T-helper 1 cell treated with Interleukin-12 subunit alpha and Interleukin-12 subunit beta and Interleukin-4 antibody, amounts not matched to agents 30 μg/mL and 1 μg/mL, for 36 hours (primary cell): ENCODE measurements at regions not wholly inside any gene's neighbourhood (a gene's known extent, or its start where the extent isn't known, plus 50 kb on each side); places are given as distances from the start of the nearest gene placed in this dataset.

Experiments
- H3K27ac Mint-ChIP-seq: one replicate; pipeline ENCODE4 v1.8.0; 2021; ENCODE audit warnings: mild to moderate bottlenecking, mixed read lengths
- H3K27me3 Mint-ChIP-seq: one replicate; pipeline ENCODE4 v1.8.0; 2021; ENCODE audit warnings: low read depth, mixed read lengths
- H3K36me3 Mint-ChIP-seq: one replicate; pipeline ENCODE4 v1.8.0; 2021; ENCODE audit warnings: low read depth, mixed read lengths
- H3K4me1 Mint-ChIP-seq: one replicate; pipeline ENCODE4 v1.8.0; 2021; ENCODE audit warnings: low read depth, mixed read lengths
- H3K4me3 Mint-ChIP-seq: one replicate; pipeline ENCODE4 v1.8.0; 2021; ENCODE audit warnings: mild to moderate bottlenecking, moderate library complexity, mixed read lengths
- H3K9me3 Mint-ChIP-seq: one replicate; pipeline ENCODE4 v1.8.0; 2021; ENCODE audit warnings: mixed read lengths

- H3K27ac Mint-ChIP-seq: no peak overlapping the region
- no peaks in the 10 kb centered on the region for H3K4me1 Mint-ChIP-seq
- no peaks in the 10 kb centered on the region for H3K9me3 Mint-ChIP-seq
- no peaks in the 10 kb centered on the region for H3K36me3 Mint-ChIP-seq
- H3K27me3 Mint-ChIP-seq: no peaks in the 10 kb centered on the region
- H3K4me3 Mint-ChIP-seq: no peak overlapping the region
These were observed 508.1 kb downstream of the TBC1D22A start for GRCh38 chr22:47270463-47271135.

GRCh38 chr22:47269516-47270088 is 507.2 kb downstream of the TBC1D22A start:
- Mint-ChIP-seq H3K9me3 (no peaks in the 10 kb centered on the region), H3K4me3 (no peak overlapping the region), H3K36me3 (no peaks in the 10 kb centered on the region), H3K4me1 (no peaks in the 10 kb centered on the region), H3K27me3 (no peaks in the 10 kb centered on the region), H3K27ac (no peak overlapping the region)

- Mint-ChIP-seq H3K4me3 (no peak overlapping the region), H3K9me3 (no peaks in the 10 kb centered on the region), H3K27ac (no peak overlapping the region), H3K4me1 (no peaks in the 10 kb centered on the region), H3K27me3 (no peaks in the 10 kb centered on the region), H3K36me3 (no peaks in the 10 kb centered on the region)
These were observed 505.2 kb downstream of the TBC1D22A start for GRCh38 chr22:47267513-47268282.

GRCh38 chr22:47266329-47266728 is 503.9 kb downstream of the TBC1D22A start:
- no peak overlapping the region for H3K27ac Mint-ChIP-seq
- H3K36me3 Mint-ChIP-seq: no peaks in the 10 kb centered on the region
- no peaks in the 10 kb centered on the region for H3K27me3 Mint-ChIP-seq
- H3K4me1 Mint-ChIP-seq: no peaks in the 10 kb centered on the region
- H3K9me3 Mint-ChIP-seq: no peaks in the 10 kb centered on the region
- H3K4me3 Mint-ChIP-seq: no peak overlapping the region

GRCh38 chr22:47260551-47260950 is 498.1 kb downstream of the TBC1D22A start:
- no peaks in the 10 kb centered on the region for H3K36me3 Mint-ChIP-seq
- peaks cover 3% of the 10 kb centered on the region for H3K27me3 Mint-ChIP-seq
- no peak overlapping the region for H3K27ac Mint-ChIP-seq
- H3K4me3 Mint-ChIP-seq: no peak overlapping the region
- H3K9me3 Mint-ChIP-seq: no peaks in the 10 kb centered on the region
- no peaks in the 10 kb centered on the region for H3K4me1 Mint-ChIP-seq

GRCh38 chr22:47259990-47260389 is 497.5 kb downstream of the TBC1D22A start:
- no peaks in the 10 kb centered on the region for H3K36me3 Mint-ChIP-seq
- H3K4me1 Mint-ChIP-seq: no peaks in the 10 kb centered on the region
- H3K4me3 Mint-ChIP-seq: no peak overlapping the region
- no peak overlapping the region for H3K27ac Mint-ChIP-seq
- H3K9me3 Mint-ChIP-seq: no peaks in the 10 kb centered on the region
- H3K27me3 Mint-ChIP-seq: peaks cover 3% of the 10 kb centered on the region

GRCh38 chr22:47259049-47259448 is 496.6 kb downstream of the TBC1D22A start:
- H3K27me3 Mint-ChIP-seq: peaks cover 3% of the 10 kb centered on the region
- H3K27ac Mint-ChIP-seq: no peak overlapping the region
- H3K9me3 Mint-ChIP-seq: no peaks in the 10 kb centered on the region
- no peaks in the 10 kb centered on the region for H3K4me1 Mint-ChIP-seq
- no peaks in the 10 kb centered on the region for H3K36me3 Mint-ChIP-seq
- H3K4me3 Mint-ChIP-seq: no peak overlapping the region

- no peak overlapping the region for H3K27ac Mint-ChIP-seq
- no peak overlapping the region for H3K4me3 Mint-ChIP-seq
- peaks cover 3% of the 10 kb centered on the region for H3K27me3 Mint-ChIP-seq
- H3K36me3 Mint-ChIP-seq: no peaks in the 10 kb centered on the region
- no peaks in the 10 kb centered on the region for H3K9me3 Mint-ChIP-seq
- H3K4me1 Mint-ChIP-seq: no peaks in the 10 kb centered on the region
These were observed 495.5 kb downstream of the TBC1D22A start for GRCh38 chr22:47257976-47258375.

- Mint-ChIP-seq H3K9me3 (no peaks in the 10 kb centered on the region), H3K36me3 (no peaks in the 10 kb centered on the region), H3K27ac (no peak overlapping the region), H3K4me1 (no peaks in the 10 kb centered on the region), H3K27me3 (peaks cover 3% of the 10 kb centered on the region), H3K4me3 (no peak overlapping the region)
These were observed 495.1 kb downstream of the TBC1D22A start for GRCh38 chr22:47257566-47257965.

GRCh38 chr22:47251911-47252310 is 489.5 kb downstream of the TBC1D22A start:
- Mint-ChIP-seq H3K36me3 (no peaks in the 10 kb centered on the region), H3K27me3 (peaks cover 3% of the 10 kb centered on the region), H3K4me1 (no peaks in the 10 kb centered on the region), H3K9me3 (no peaks in the 10 kb centered on the region), H3K27ac (no peak overlapping the region), H3K4me3 (no peak overlapping the region)

- Mint-ChIP-seq H3K36me3 (no peaks in the 10 kb centered on the region), H3K4me1 (no peaks in the 10 kb centered on the region), H3K9me3 (no peaks in the 10 kb centered on the region), H3K4me3 (no peak overlapping the region), H3K27ac (no peak overlapping the region), H3K27me3 (no peaks in the 10 kb centered on the region)
These were observed 488.7 kb downstream of the TBC1D22A start for GRCh38 chr22:47250995-47251765.

- no peak overlapping the region for H3K27ac Mint-ChIP-seq
- no peaks in the 10 kb centered on the region for H3K9me3 Mint-ChIP-seq
- no peaks in the 10 kb centered on the region for H3K36me3 Mint-ChIP-seq
- H3K27me3 Mint-ChIP-seq: no peaks in the 10 kb centered on the region
- H3K4me1 Mint-ChIP-seq: no peaks in the 10 kb centered on the region
- no peak overlapping the region for H3K4me3 Mint-ChIP-seq
These were observed 487.0 kb downstream of the TBC1D22A start for GRCh38 chr22:47249370-47249928.

GRCh38 chr22:47248925-47249324 is 486.5 kb downstream of the TBC1D22A start:
- H3K4me1 Mint-ChIP-seq: no peaks in the 10 kb centered on the region
- H3K27me3 Mint-ChIP-seq: peaks cover 5% of the 10 kb centered on the region
- no peaks in the 10 kb centered on the region for H3K9me3 Mint-ChIP-seq
- H3K27ac Mint-ChIP-seq: no peak overlapping the region
- no peaks in the 10 kb centered on the region for H3K36me3 Mint-ChIP-seq
- H3K4me3 Mint-ChIP-seq: no peak overlapping the region

GRCh38 chr22:47247579-47248240 is 485.3 kb downstream of the TBC1D22A start:
- peaks cover 7% of the 10 kb centered on the region for H3K27me3 Mint-ChIP-seq

More at GRCh38 chr22:47247579-47248240, 485.3 kb downstream of the TBC1D22A start:
- no peaks in the 10 kb centered on the region for H3K9me3 Mint-ChIP-seq
- no peaks in the 10 kb centered on the region for H3K4me1 Mint-ChIP-seq
- H3K27ac Mint-ChIP-seq: no peak overlapping the region
- no peak overlapping the region for H3K4me3 Mint-ChIP-seq
- no peaks in the 10 kb centered on the region for H3K36me3 Mint-ChIP-seq
